A673 (cell line): ENCODE measurements at regions not wholly inside any gene's neighbourhood (a gene's known extent, or its start where the extent isn't known, plus 50 kb on each side); places are given as distances from the start of the nearest gene placed in this dataset.

Experiments
- BruUV-seq: library from RNA; stranded (reverse); fragments of 400-500 nt; replicated peaks from 2 replicates; lab custom pipeline; 2021; lab: Mats Ljungman, UMichigan
- CTCF ChIA-PET: fragments of 300-600 bp; sonication (Branson Sonifier 250); formaldehyde crosslinking; loops from one replicate; lab custom pipeline; 2022; ENCODE audit warnings: antibody characterized with exemption; lab: Charles Lee
- POLR2A ChIA-PET: fragments of 300-600 bp; sonication (Branson Sonifier 250); formaldehyde crosslinking; loops from one replicate; lab custom pipeline; 2022; ENCODE audit warnings: antibody characterized with exemption; ENCODE audit not compliant: low non-redundant PET; lab: Charles Lee
- DNase-seq: peaks from one replicate; pipeline ENCODE4 v3.0.0-alpha.2; 2015; ENCODE audit warnings: low spot score
- H3K27ac ChIP-seq: fragments of 200-600 bp; sonication (generic); 2 replicates; pipeline ENCODE4 v1.5.1; 2016; ENCODE audit warnings: mixed run types, low read depth, mild to moderate bottlenecking, mixed read lengths, antibody characterized with exemption, low read length; ENCODE audit not compliant: poor library complexity, severe bottlenecking
- H3K27me3 ChIP-seq: fragments of 200-600 bp; sonication (generic); replicated peaks from 2 replicates; pipeline ENCODE4 v1.6.1; 2017; ENCODE audit warnings: mixed run types, low read depth, mild to moderate bottlenecking, mixed read lengths, antibody characterized with exemption, low read length; ENCODE audit not compliant: insufficient read depth, poor library complexity
- H3K36me3 ChIP-seq: fragments of 200-600 bp; sonication (generic); 2 replicates; pipeline ENCODE4 v1.6.1; 2016; ENCODE audit warnings: mixed run types, mild to moderate bottlenecking, mixed read lengths, antibody characterized with exemption, low read length; ENCODE audit not compliant: insufficient read depth, poor library complexity, severe bottlenecking
- H3K4me1 ChIP-seq: fragments of 200-600 bp; sonication (generic); 2 replicates; pipeline ENCODE4 v1.6.1; 2017; ENCODE audit warnings: mixed run types, mild to moderate bottlenecking, mixed read lengths, antibody characterized with exemption, low read length; ENCODE audit not compliant: insufficient read depth, poor library complexity, severe bottlenecking
- H3K4me3 ChIP-seq: fragments of 200-600 bp; sonication (generic); 2 replicates; pipeline ENCODE4 v1.5.1; 2016; ENCODE audit warnings: low read depth, mixed run types, mild to moderate bottlenecking, mixed read lengths, low read length; ENCODE audit not compliant: poor library complexity, severe bottlenecking
- H3K9me3 ChIP-seq: fragments of 200-600 bp; sonication (generic); 2 replicates; pipeline ENCODE4 v1.6.1; 2016; ENCODE audit warnings: mixed run types, low read depth, mild to moderate bottlenecking, mixed read lengths, antibody characterized with exemption, low read length; ENCODE audit not compliant: poor library complexity, severe bottlenecking
- EZH2 ChIP-seq: fragments of 200-600 bp; sonication (generic); IDR thresholded peaks from 2 replicates; pipeline ENCODE4 v1.6.1; 2017; ENCODE audit warnings: borderline replicate concordance, low read depth, mild to moderate bottlenecking, mixed read lengths, antibody characterized with exemption, low read length; ENCODE audit not compliant: poor library complexity, severe bottlenecking
- intact Hi-C: fragments of 100-400 bp; cut with micrococcal nuclease; formaldehyde crosslinking; loops from one replicate; pipeline ENCODE4 v1.10.0; 2022; ENCODE audit not compliant: unreplicated experiment
- TF ChIP-seq, protein P1 (sequence below): fragments of 300-800, 200-600 bp; sonication (generic); conservative IDR thresholded peaks from 2 replicates; pipeline ENCODE4 v1.5.1; 2017; ENCODE audit warnings: low read depth, mild to moderate bottlenecking, antibody characterized with exemption, low read length, moderate library complexity, mixed read lengths

DNA sequence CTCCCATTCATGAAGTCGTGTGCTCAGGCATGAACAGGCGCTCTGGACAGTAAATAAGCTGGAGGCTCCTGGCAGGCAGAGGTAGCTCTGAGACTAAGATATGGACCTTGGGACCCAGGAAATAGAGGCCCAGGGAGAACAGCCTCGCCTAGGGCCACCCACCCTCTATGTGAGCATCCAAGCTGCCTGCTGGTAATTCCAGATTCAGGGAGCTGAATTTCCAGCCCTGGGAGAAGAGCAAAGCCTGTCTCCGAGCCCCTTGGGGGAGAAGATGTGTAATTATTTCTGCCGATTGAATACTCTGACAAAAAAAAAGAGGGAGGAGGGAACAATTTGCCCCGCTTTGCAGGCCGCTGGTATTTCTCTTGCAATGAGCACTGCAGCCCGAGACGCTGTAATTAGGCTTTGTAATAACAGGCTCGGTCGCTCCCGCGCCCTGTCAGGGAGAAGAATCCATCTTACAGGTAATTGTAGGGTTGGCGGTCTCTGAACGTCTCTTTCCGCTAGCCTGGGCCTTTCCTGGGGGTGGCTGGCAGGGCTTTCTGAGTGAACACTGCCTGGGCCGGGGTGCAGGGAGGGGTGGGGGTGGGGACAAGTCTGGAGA, 131.5 kb downstream of the WNT7A start:
- H3K4me3 ChIP-seq = no peak overlapping the region
- intact Hi-C loops = no loop called here
- no peak overlapping the region for H3K27ac ChIP-seq
- DNase-seq = no peak
- no peaks in the 10 kb centered on the region for H3K4me1 ChIP-seq
- CTCF ChIA-PET = no interaction called here
- TF ChIP-seq, protein P1, sequence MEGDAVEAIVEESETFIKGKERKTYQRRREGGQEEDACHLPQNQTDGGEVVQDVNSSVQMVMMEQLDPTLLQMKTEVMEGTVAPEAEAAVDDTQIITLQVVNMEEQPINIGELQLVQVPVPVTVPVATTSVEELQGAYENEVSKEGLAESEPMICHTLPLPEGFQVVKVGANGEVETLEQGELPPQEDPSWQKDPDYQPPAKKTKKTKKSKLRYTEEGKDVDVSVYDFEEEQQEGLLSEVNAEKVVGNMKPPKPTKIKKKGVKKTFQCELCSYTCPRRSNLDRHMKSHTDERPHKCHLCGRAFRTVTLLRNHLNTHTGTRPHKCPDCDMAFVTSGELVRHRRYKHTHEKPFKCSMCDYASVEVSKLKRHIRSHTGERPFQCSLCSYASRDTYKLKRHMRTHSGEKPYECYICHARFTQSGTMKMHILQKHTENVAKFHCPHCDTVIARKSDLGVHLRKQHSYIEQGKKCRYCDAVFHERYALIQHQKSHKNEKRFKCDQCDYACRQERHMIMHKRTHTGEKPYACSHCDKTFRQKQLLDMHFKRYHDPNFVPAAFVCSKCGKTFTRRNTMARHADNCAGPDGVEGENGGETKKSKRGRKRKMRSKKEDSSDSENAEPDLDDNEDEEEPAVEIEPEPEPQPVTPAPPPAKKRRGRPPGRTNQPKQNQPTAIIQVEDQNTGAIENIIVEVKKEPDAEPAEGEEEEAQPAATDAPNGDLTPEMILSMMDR = no peak
- TF ChIP-seq EZH2 = no peak
- no TSS peak for BruUV-seq
- H3K27me3 ChIP-seq = no peaks in the 10 kb centered on the region
- no peaks in the 10 kb centered on the region for H3K36me3 ChIP-seq
- no peaks in the 10 kb centered on the region for H3K9me3 ChIP-seq
- POLR2A ChIA-PET = no interaction called here

GRCh38 chr3:13747627-13748026, 132.2 kb downstream of the WNT7A start:
- Histone ChIP-seq H3K27me3 (no peaks in the 10 kb centered on the region), H3K9me3 (no peaks in the 10 kb centered on the region), H3K36me3 (no peaks in the 10 kb centered on the region), H3K27ac (no peak overlapping the region), H3K4me1 (no peaks in the 10 kb centered on the region), H3K4me3 (no peak overlapping the region)
- no peak for DNase-seq
- ChIA-PET POLR2A (no interaction called here), CTCF (no interaction called here)
- intact Hi-C loops = no loop called here
- TF ChIP-seq, protein P1 = no peak
- no peak for TF ChIP-seq EZH2
- BruUV-seq = no TSS peak

DNA sequence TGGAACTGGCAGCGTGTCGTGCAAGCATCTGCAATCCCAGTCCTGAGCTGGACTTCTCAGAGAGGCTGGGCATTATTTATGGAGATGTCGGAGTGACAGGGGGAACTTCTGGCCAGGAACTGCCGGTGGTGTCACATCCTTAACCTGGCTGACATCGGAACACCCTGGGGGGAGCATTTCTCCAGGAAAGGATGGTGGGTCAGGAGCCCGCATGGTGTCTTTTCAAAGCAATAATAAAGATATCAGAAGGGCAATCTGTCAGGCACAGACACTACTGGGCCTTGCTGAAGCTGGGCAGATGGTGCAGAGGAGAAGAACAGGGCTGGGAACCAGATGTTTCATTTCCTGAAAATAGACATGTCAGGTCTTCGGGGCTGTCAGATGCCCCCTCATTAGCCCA, 133.5 kb downstream of the WNT7A start:
- H3K27me3 ChIP-seq = peaks cover 4% of the 10 kb centered on the region
- H3K4me3 ChIP-seq = no peak overlapping the region
- no peak for TF ChIP-seq EZH2
- TF ChIP-seq, protein P1 = no peak
- intact Hi-C loops = no loop called here
- no peak overlapping the region for H3K27ac ChIP-seq
- H3K4me1 ChIP-seq = no peaks in the 10 kb centered on the region
- CTCF ChIA-PET = no interaction called here
- no peak for DNase-seq
- H3K36me3 ChIP-seq = no peaks in the 10 kb centered on the region
- POLR2A ChIA-PET = no interaction called here
- H3K9me3 ChIP-seq = no peaks in the 10 kb centered on the region
- no TSS peak for BruUV-seq
